IPS-15b (cell line): ENCODE measurements at regions not wholly inside any gene's neighbourhood (a gene's known extent, or its start where the extent isn't known, plus 50 kb on each side); places are given as distances from the start of the nearest gene placed in this dataset.
"Not testable (repeated sequence)": the region's sequence is repeated elsewhere in the genome, so short reads cannot be mapped to it uniquely, and the experiment has no call there.

Experiments
- H3K27me3 ChIP-seq: one replicate; pipeline ENCODE4 v1.6.1; 2013; ENCODE audit warnings: low read length; ENCODE audit not compliant: control insufficient read depth, insufficient read depth
- H3K36me3 ChIP-seq: one replicate; pipeline ENCODE4 v1.6.1; 2013; ENCODE audit warnings: low read length; ENCODE audit not compliant: control insufficient read depth, insufficient read depth
- H3K4me1 ChIP-seq: one replicate; pipeline ENCODE4 v1.6.1; 2013; ENCODE audit warnings: mild to moderate bottlenecking, low read length; ENCODE audit not compliant: control insufficient read depth, insufficient read depth
- H3K4me3 ChIP-seq: one replicate; pipeline ENCODE4 v1.5.1; 2013; ENCODE audit warnings: low read depth, low read length
- H3K9ac ChIP-seq: one replicate; pipeline ENCODE4 v1.6.1; 2013; ENCODE audit warnings: low read depth, mild to moderate bottlenecking, low read length
- H3K9me3 ChIP-seq: one replicate; pipeline ENCODE4 v1.6.1; 2013; ENCODE audit warnings: mild to moderate bottlenecking, low read length; ENCODE audit not compliant: control insufficient read depth, insufficient read depth

- Histone ChIP-seq H3K36me3 (no peaks in the 10 kb centered on the region), H3K9me3 (no peaks in the 10 kb centered on the region), H3K4me1 (no peaks in the 10 kb centered on the region), H3K27me3 (no peaks in the 10 kb centered on the region), H3K4me3 (peak overlapping the region; percentile 93), H3K9ac (peak overlapping the region; percentile 41)
These were observed 991.8 kb downstream of the GBE1 start for GRCh38 chr3:80769683-80770082.

GRCh38 chr3:80767604-80768003 lies 993.8 kb downstream of the GBE1 start:
- no peaks in the 10 kb centered on the region for H3K27me3 ChIP-seq
- no peak overlapping the region for H3K9ac ChIP-seq
- no peaks in the 10 kb centered on the region for H3K9me3 ChIP-seq
- H3K36me3 ChIP-seq = no peaks in the 10 kb centered on the region
- no peak overlapping the region for H3K4me3 ChIP-seq
- H3K4me1 ChIP-seq = no peaks in the 10 kb centered on the region

GRCh38 chr3:80754969-80755368 lies 987.2 kb upstream of the ROBO1 start:
- no peak overlapping the region for H3K9ac ChIP-seq

GRCh38 chr3:80753021-80753420 lies 985.2 kb upstream of the ROBO1 start:
- peaks cover 13% of the 10 kb centered on the region for H3K4me1 ChIP-seq
- no peak overlapping the region for H3K9ac ChIP-seq
- no peaks in the 10 kb centered on the region for H3K36me3 ChIP-seq
- no peaks in the 10 kb centered on the region for H3K9me3 ChIP-seq
- no peak overlapping the region for H3K4me3 ChIP-seq
- H3K27me3 ChIP-seq = no peaks in the 10 kb centered on the region

More at GRCh38 chr3:80754969-80755368, 987.2 kb upstream of the ROBO1 start:
- Histone ChIP-seq H3K27me3 (no peaks in the 10 kb centered on the region), H3K4me3 (no peak overlapping the region), H3K36me3 (no peaks in the 10 kb centered on the region), H3K4me1 (peaks cover 13% of the 10 kb centered on the region), H3K9me3 (no peaks in the 10 kb centered on the region)

- H3K4me1 ChIP-seq = peaks cover 16% of the 10 kb centered on the region
- H3K9me3 ChIP-seq = no peaks in the 10 kb centered on the region
- no peak overlapping the region for H3K4me3 ChIP-seq
- no peak overlapping the region for H3K9ac ChIP-seq
- H3K27me3 ChIP-seq = no peaks in the 10 kb centered on the region
- H3K36me3 ChIP-seq = no peaks in the 10 kb centered on the region
These were observed 982.8 kb upstream of the ROBO1 start for GRCh38 chr3:80750637-80751036.

- Histone ChIP-seq H3K4me1 (no peaks in the 10 kb centered on the region), H3K27me3 (no peaks in the 10 kb centered on the region), H3K9ac (no peak overlapping the region), H3K36me3 (no peaks in the 10 kb centered on the region), H3K4me3 (no peak overlapping the region), H3K9me3 (no peaks in the 10 kb centered on the region)
These were observed 967.1 kb upstream of the ROBO1 start for GRCh38 chr3:80734920-80735319.

- no peaks in the 10 kb centered on the region for H3K4me1 ChIP-seq
- no peaks in the 10 kb centered on the region for H3K27me3 ChIP-seq
- no peaks in the 10 kb centered on the region for H3K9me3 ChIP-seq
- H3K4me3 ChIP-seq = no peak overlapping the region
- H3K9ac ChIP-seq = no peak overlapping the region
- H3K36me3 ChIP-seq = no peaks in the 10 kb centered on the region
These were observed 966.7 kb upstream of the ROBO1 start for GRCh38 chr3:80734483-80734882.

- Histone ChIP-seq H3K27me3 (no peaks in the 10 kb centered on the region), H3K4me3 (no peak overlapping the region), H3K36me3 (no peaks in the 10 kb centered on the region), H3K4me1 (no peaks in the 10 kb centered on the region), H3K9me3 (no peaks in the 10 kb centered on the region), H3K9ac (no peak overlapping the region)
These were observed 965.9 kb upstream of the ROBO1 start for GRCh38 chr3:80733522-80734176.

- not testable (repeated sequence) for H3K9ac ChIP-seq, H3K4me1 ChIP-seq, H3K4me3 ChIP-seq, H3K9me3 ChIP-seq, H3K36me3 ChIP-seq, H3K27me3 ChIP-seq
These were observed 959.8 kb upstream of the ROBO1 start for GRCh38 chr3:80727561-80727960.

GRCh38 chr3:80709597-80710322 lies 942.0 kb upstream of the ROBO1 start:
- not testable (repeated sequence) for H3K4me3 ChIP-seq, H3K9ac ChIP-seq, H3K9me3 ChIP-seq, H3K36me3 ChIP-seq, H3K4me1 ChIP-seq, H3K27me3 ChIP-seq

- Histone ChIP-seq H3K27me3 (no peaks in the 10 kb centered on the region), H3K36me3 (peaks cover 4% of the 10 kb centered on the region), H3K4me1 (no peaks in the 10 kb centered on the region), H3K4me3 (no peak overlapping the region), H3K9ac (no peak overlapping the region), H3K9me3 (peaks cover 9% of the 10 kb centered on the region)
These were observed 937.5 kb upstream of the ROBO1 start for GRCh38 chr3:80705290-80705689.

- Histone ChIP-seq H3K9ac (no peak overlapping the region), H3K4me3 (no peak overlapping the region), H3K27me3 (no peaks in the 10 kb centered on the region), H3K36me3 (peaks cover 4% of the 10 kb centered on the region), H3K9me3 (peaks cover 9% of the 10 kb centered on the region), H3K4me1 (no peaks in the 10 kb centered on the region)
These were observed 933.6 kb upstream of the ROBO1 start for GRCh38 chr3:80701349-80701748.
